ENCODE measurements at regions not wholly inside any gene's neighbourhood (a gene's known extent, or its start where the extent isn't known, plus 50 kb on each side); places are given as distances from the start of the nearest gene placed in this dataset.
"Not testable (repeated sequence)": the region's sequence is repeated elsewhere in the genome, so short reads cannot be mapped to it uniquely, and the experiment has no call there.

GRCh38 chr14:55914771-55915170 lies 203.4 kb upstream of the PELI2 start:
- no peak for TF ChIP-seq CTCF (conservative IDR thresholded peaks at IDR 0.05; ENCODE audit: low read length)
- no peak overlapping the region for H3K4me3 ChIP-seq (ENCODE audit: low read length)
- DNase-seq (ENCODE audit: low read depth): no peak

GRCh38 chr14:55915456-55915855 lies 202.8 kb upstream of the PELI2 start:
- TF ChIP-seq CTCF (conservative IDR thresholded peaks at IDR 0.05; ENCODE audit: low read length): no peak
- DNase-seq (ENCODE audit: low read depth): no peak
- no peak overlapping the region for H3K4me3 ChIP-seq (ENCODE audit: low read length)

GRCh38 chr14:55919800-55920199 lies 198.4 kb upstream of the PELI2 start:
- H3K4me3 ChIP-seq (ENCODE audit: low read length); DNase-seq (ENCODE audit: low read depth): not testable (repeated sequence)

- H3K4me3 ChIP-seq (ENCODE audit: low read length): no peak overlapping the region
- no peak for DNase-seq (ENCODE audit: low read depth)
- no peak for TF ChIP-seq CTCF (conservative IDR thresholded peaks at IDR 0.05; ENCODE audit: low read length)
Observed at GRCh38 chr14:55921511-55921910, 196.7 kb upstream of the PELI2 start.

- DNase-seq (ENCODE audit: low read depth): no peak
- TF ChIP-seq CTCF (conservative IDR thresholded peaks at IDR 0.05; ENCODE audit: low read length): no peak
- H3K4me3 ChIP-seq (ENCODE audit: low read length): no peak overlapping the region
Observed at GRCh38 chr14:55926007-55926406, 192.2 kb upstream of the PELI2 start.

- H3K4me3 ChIP-seq (ENCODE audit: low read length): no peak overlapping the region
- no peak for DNase-seq (ENCODE audit: low read depth)
- TF ChIP-seq CTCF (conservative IDR thresholded peaks at IDR 0.05; ENCODE audit: low read length): no peak
Observed at GRCh38 chr14:55927028-55927427, 191.2 kb upstream of the PELI2 start.

- TF ChIP-seq CTCF (conservative IDR thresholded peaks at IDR 0.05; ENCODE audit: low read length): no peak
Observed at GRCh38 chr14:55928276-55928675, 189.9 kb upstream of the PELI2 start.

GRCh38 chr14:55929136-55929535 lies 189.1 kb upstream of the PELI2 start:
- no peak overlapping the region for H3K4me3 ChIP-seq (ENCODE audit: low read length)
- no peak for DNase-seq (ENCODE audit: low read depth)
- no peak for TF ChIP-seq CTCF (conservative IDR thresholded peaks at IDR 0.05; ENCODE audit: low read length)

More at GRCh38 chr14:55928276-55928675, 189.9 kb upstream of the PELI2 start:
- DNase-seq (ENCODE audit: low read depth): no peak
- no peak overlapping the region for H3K4me3 ChIP-seq (ENCODE audit: low read length)

Data from AG10803 (cell line).